ENCODE measurements at regions not wholly inside any gene's neighbourhood (a gene's known extent, or its start where the extent isn't known, plus 50 kb on each side); places are given as distances from the start of the nearest gene placed in this dataset.

- TF ChIP-seq CTCF (IDR thresholded peaks at IDR 0.05) = no peak
- no peak for TF ChIP-seq NFE2L1 (CRISPR knock-in tag; IDR thresholded peaks at IDR 0.05)
- no peak for TF ChIP-seq SP1 (CRISPR knock-in tag; conservative IDR thresholded peaks at IDR 0.05)
- TF ChIP-seq TEAD4 (CRISPR knock-in tag; IDR thresholded peaks at IDR 0.05) = no peak
- TF ChIP-seq PREB (CRISPR knock-in tag; IDR thresholded peaks at IDR 0.05; ENCODE audit: borderline replicate concordance) = no peak
- TF ChIP-seq FOXP1 (CRISPR knock-in tag; IDR thresholded peaks at IDR 0.05; ENCODE audit: borderline replicate concordance) = no peak
- no peak for TF ChIP-seq ZNF232 (CRISPR knock-in tag; IDR thresholded peaks at IDR 0.05)
- no peak for TF ChIP-seq ATF1 (CRISPR knock-in tag; IDR thresholded peaks at IDR 0.05)
- no peak for TF ChIP-seq ZNF416 (CRISPR knock-in tag; IDR thresholded peaks at IDR 0.05)
- no peak for TF ChIP-seq ZNF396 (CRISPR knock-in tag; IDR thresholded peaks at IDR 0.05; ENCODE audit: borderline replicate concordance)
- TF ChIP-seq ATF6 (CRISPR knock-in tag; IDR thresholded peaks at IDR 0.05) = no peak
- TF ChIP-seq ARID4B (CRISPR knock-in tag; IDR thresholded peaks at IDR 0.05; ENCODE audit: borderline replicate concordance) = no peak
- no peak for TF ChIP-seq USF2 (CRISPR knock-in tag; IDR thresholded peaks at IDR 0.05)
- no peak for TF ChIP-seq PRDM15 (CRISPR knock-in tag; IDR thresholded peaks at IDR 0.05)
Measured at GRCh38 chr4:11624370-11624769, 195.7 kb upstream of the HS3ST1 start.
